ENCODE measurements at regions not wholly inside any gene's neighbourhood (a gene's known extent, or its start where the extent isn't known, plus 50 kb on each side); places are given as distances from the start of the nearest gene placed in this dataset.

- no peak for TF ChIP-seq CTCF (IDR thresholded peaks at IDR 0.05; ENCODE audit: extremely low read depth, missing control alignments)
- DNase-seq (ENCODE audit: low spot score), result no peak
Observed at GRCh38 chr18:44062345-44062744, 618.3 kb upstream of the SETBP1 start.

GRCh38 chr18:44065206-44065605, 615.5 kb upstream of the SETBP1 start:
- TF ChIP-seq CTCF (IDR thresholded peaks at IDR 0.05; ENCODE audit: extremely low read depth, missing control alignments), result no peak

GRCh38 chr18:44066541-44066940, 614.1 kb upstream of the SETBP1 start:
- TF ChIP-seq CTCF (IDR thresholded peaks at IDR 0.05; ENCODE audit: extremely low read depth, missing control alignments), result no peak
- DNase-seq (ENCODE audit: low spot score), result no peak

More at GRCh38 chr18:44065206-44065605, 615.5 kb upstream of the SETBP1 start:
- DNase-seq (ENCODE audit: low spot score), result no peak

- TF ChIP-seq CTCF (IDR thresholded peaks at IDR 0.05; ENCODE audit: extremely low read depth, missing control alignments), result no peak
- DNase-seq (ENCODE audit: low spot score), result no peak
Observed at GRCh38 chr18:44067186-44067585, 613.5 kb upstream of the SETBP1 start.

GRCh38 chr18:44075038-44075437, 605.6 kb upstream of the SETBP1 start:
- DNase-seq (ENCODE audit: low spot score), result no peak
- TF ChIP-seq CTCF (IDR thresholded peaks at IDR 0.05; ENCODE audit: extremely low read depth, missing control alignments), result no peak

- no peak for DNase-seq (ENCODE audit: low spot score)
- TF ChIP-seq CTCF (IDR thresholded peaks at IDR 0.05; ENCODE audit: extremely low read depth, missing control alignments), result no peak
Observed at GRCh38 chr18:44079606-44080005, 601.1 kb upstream of the SETBP1 start.

GRCh38 chr18:44080054-44080453, 600.6 kb upstream of the SETBP1 start:
- no peak for TF ChIP-seq CTCF (IDR thresholded peaks at IDR 0.05; ENCODE audit: extremely low read depth, missing control alignments)

More at GRCh38 chr18:44080054-44080453, 600.6 kb upstream of the SETBP1 start:
- no peak for DNase-seq (ENCODE audit: low spot score)
